Stimulated activated CD4-positive, alpha-beta T cell treated with anti-CD3 and anti-CD28 coated beads, Interleukin-2, amount 100 ng/mL, for 24 hours (primary cell): ENCODE measurements at regions not wholly inside any gene's neighbourhood (a gene's known extent, or its start where the extent isn't known, plus 50 kb on each side); places are given as distances from the start of the nearest gene placed in this dataset.
"Not testable (repeated sequence)": the region's sequence is repeated elsewhere in the genome, so short reads cannot be mapped to it uniquely, and the experiment has no call there.

Source experiments
- DNase-seq, 2 donors: peaks; one replicate each; pipeline ENCODE4 v3.0.0-alpha.2; 2020

GRCh38 chr2:13650586-13651180 is 933.9 kb downstream of the TRIB2 start:
- no peak for DNase-seq

DNA sequence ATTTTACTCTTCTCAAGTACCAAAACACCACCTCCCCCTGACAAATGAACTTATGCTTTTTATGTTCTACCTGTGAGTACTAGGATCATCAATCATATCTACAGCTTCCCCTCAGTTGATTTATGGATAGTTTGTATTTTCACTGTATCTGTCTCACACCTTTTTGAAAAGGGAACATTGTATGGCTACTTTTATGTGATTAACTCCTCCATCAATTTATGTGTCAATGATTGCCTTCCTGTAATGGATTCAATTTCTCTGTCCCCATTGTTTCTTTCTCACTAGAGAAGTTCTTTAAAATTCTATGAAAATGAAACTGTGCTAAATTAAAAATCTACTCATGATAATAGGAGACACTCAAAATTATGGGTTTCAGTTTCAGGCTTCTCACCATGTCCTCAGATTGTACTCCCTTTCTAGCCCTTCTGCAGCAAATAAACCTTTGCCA is 935.0 kb downstream of the TRIB2 start:
- DNase-seq, result no peak

DNA sequence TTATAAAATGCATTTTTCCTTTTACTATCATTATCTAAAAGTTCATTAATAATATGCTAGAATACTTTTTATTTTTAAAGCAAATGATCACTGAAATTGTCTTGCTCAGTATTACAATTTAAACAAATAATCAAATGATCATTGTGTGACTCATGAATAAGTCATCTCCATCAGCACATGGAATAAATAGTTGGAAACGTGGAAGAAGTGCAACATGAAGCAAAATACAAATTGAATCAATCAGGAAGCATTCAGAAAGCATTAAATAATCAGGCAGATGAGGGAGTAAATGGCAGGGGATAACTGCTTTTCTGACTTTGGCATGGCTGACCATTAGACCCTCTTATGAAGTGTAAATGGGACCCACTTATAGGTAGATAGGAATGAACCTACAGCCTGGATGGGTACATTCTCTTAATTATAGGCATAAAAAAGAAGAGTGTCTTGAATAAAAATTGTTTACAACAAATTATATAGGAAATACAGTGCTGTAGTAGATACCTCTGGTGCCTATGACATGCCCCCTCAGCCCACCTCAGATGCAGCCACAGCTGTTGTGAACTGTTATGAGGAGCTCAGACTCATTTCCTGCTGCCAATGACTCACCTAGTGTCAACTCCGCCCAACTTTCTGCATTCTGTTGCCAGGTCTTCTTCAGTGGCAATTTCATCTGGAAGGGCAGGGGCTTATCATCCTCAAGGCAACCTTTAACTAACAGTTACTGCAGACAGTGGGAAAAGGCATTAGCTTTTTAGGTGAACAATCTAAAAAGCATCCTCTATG is 936.0 kb downstream of the TRIB2 start:
- no peak for DNase-seq

GRCh38 chr2:13654416-13654815 is 937.7 kb downstream of the TRIB2 start:
- no peak for DNase-seq

DNA sequence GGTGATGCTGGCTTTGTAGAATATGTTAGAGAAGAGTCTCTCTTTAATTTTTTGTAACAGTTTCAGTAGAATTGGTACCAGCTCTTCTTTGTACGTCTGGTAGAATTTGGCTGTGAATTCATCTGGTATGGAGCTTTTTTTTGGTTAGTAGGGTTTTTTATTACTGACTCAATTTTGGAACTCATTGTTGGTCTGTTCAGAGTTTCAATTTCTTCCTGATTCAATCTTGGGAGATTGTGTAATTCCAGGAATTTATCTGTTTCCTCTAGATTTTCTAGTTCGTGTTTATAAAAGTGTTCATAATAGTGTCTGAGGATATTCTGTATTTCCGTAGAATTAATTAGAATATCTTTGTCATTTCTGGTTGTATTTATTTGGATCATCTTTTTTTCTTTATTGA is 943.5 kb downstream of the TRIB2 start:
- DNase-seq, result no peak

GRCh38 chr2:13662055-13662454 is 945.3 kb downstream of the TRIB2 start:
- DNase-seq, result no peak

GRCh38 chr2:13666582-13667414 is 950.1 kb downstream of the TRIB2 start:
- no peak for DNase-seq

DNA sequence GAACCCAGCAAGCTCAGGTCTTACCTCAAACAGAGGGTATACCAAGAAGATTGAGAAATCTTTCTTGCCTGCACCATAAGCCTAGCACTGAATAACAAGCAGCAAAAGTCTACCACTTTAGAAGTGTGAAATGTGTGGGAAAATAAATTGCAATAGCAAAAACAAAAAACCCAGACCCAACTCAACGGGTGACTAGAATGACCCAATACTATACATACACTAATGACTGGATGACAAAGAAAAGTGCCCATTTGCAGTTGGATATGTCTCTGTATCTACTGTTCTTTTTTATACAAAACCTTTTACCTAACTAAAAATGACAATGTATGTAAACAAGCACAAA is 950.6 kb downstream of the TRIB2 start:
- DNase-seq, result no peak

DNA sequence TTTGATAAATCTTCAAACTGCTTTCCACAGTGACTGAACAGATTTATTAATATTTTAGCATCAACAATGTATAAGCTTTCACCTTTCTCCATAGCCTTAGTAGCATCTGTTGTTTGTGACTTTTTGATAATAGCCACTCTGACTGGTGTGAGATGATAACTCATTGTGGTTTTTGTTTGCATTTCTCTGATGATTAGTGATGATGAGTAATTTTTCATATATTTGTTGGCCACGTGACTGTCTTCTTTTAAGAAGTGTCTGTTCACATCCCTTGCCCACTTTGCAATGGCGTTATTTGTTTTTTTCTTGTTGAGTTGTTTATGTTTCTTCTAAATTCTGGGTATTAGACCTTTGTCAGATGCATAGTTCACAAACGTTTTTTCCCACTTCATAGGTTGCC is 952.9 kb downstream of the TRIB2 start:
- no peak for DNase-seq

- DNase-seq, result not testable (repeated sequence)
Observed at GRCh38 chr2:13673821-13674220, 957.1 kb downstream of the TRIB2 start.

GRCh38 chr2:13676269-13676668 is 956.2 kb upstream of the LRATD1 start:
- DNase-seq, result no peak

GRCh38 chr2:13681936-13682335 is 950.6 kb upstream of the LRATD1 start:
- no peak for DNase-seq

DNA sequence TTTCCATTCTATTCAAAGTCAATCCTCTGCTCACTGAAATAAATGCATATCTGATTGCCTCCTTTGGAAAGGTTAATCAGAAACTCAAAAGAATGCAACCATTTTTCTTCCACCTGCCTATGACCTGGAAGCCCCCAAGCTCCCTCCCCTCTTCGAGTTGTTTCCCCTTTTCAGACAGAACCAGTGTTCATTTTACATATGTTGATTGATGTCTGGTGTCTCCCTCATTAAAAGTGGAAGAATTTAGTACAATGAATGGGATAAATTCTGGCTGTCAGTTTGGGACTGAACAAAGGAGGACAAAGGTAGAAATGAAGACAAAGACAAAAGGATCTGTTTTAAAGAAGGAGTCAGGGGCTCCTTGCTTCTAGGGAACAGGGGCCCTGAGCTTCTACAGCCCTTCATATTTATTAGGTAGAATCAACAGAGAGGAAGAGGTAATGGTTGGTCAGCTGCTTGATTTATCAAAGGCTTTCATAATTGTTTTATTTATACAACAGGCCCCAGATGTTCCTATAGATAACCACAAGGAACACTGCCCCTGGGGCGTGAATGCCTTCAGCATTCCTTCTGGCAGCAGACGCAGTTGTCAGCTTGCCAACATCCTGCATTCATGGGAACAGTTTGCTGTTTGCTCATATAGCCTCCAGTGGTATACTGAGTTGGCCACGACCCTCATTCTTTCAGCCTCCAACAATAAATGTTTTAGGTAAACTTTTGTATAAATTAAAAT is 949.8 kb upstream of the LRATD1 start:
- no peak for DNase-seq

DNA sequence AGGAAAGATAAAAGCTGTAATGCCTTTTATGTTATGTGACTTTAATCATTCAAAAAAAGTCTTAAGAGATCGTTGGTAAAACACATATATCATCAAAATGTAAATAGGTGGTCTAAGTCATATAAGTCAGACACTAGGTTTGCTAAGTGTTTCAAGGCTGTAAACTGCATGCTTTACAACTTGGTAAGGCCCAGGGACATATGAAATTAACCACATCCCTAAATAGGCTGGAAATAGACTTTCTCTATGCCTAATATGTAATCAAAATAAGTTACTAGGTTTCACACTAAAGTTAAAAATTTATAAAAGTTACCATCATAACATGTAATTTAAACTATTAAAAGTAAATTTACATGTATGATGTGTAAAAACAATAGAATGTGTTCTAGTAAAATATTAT is 946.3 kb upstream of the LRATD1 start:
- DNase-seq, result no peak

DNA sequence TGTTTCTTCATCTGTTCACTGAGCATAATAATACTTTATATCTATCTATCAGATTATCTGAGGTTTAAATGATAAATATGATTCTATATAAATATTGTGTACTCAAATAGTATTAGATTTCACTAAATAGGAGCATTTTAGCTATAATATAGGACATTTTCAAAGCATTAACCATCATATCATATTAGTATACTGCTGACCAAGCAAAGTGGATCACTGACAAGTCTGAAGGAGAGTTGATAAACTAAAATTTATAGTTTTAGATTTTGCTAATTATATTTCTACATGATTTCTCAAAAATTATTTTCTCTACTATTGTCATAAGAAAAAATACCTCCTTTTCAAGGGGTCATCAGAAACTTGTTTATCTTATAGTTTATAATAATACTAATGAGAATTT is 937.8 kb upstream of the LRATD1 start:
- DNase-seq, result no peak

DNA sequence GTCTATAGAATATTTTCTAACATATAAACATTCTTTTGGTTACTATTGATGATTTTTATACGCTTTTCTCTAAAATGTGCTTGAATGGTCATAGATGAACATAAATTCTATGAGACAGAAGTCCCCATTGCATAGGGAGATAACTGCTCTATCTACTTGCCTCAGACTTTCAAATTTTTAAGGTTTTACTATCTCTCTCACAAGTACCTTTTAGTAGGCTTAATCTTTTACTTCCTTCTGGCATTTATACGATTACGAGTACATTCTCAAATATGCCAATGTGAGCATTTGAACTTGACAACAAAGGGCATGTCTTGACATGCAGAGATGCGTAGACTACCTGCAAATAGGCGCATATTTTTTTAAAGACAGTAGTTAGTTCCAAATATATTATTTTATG is 935.9 kb upstream of the LRATD1 start:
- no peak for DNase-seq

DNA sequence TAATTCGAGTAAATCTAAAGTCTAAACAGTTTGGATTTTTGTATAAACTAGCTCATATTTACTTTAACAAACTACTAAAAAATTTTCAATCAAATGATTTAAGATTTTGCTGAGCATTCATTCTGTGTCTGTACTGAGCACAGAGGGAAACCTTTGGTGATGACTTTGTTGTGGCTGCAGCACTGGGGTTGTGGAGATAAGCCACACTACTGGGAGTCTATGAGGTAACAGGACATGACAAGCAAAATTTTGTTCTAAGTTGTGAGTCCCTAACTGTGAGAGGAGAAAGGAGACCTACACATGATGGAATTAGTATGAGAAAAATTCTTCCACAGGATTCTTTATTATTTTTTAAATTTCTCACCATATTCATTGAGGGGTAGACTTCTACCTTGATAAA is 933.7 kb upstream of the LRATD1 start:
- DNase-seq, result no peak

- not testable (repeated sequence) for DNase-seq
Observed at GRCh38 chr2:13699939-13700338, 932.6 kb upstream of the LRATD1 start.

- no peak for DNase-seq
Observed at GRCh38 chr2:13711154-13711553, 921.4 kb upstream of the LRATD1 start.

DNA sequence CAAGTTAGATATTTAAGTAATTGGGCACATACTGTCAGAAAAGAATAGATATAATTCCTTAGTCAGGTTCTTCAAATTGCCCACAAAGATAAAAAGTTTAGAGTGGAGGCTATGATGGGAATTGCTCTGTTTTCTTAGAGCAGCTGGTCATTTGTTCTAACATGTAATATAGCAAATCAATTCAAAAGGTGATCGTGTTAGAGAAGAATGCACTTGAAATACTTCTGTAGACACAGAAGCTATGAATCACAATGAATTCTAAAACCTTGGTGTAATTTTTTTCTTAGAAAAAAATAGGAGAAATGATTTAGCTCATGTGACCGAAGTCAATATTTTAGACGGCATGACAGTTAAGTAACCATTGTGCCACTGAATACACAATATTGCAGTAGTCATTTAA is 918.1 kb upstream of the LRATD1 start:
- no peak for DNase-seq

DNA sequence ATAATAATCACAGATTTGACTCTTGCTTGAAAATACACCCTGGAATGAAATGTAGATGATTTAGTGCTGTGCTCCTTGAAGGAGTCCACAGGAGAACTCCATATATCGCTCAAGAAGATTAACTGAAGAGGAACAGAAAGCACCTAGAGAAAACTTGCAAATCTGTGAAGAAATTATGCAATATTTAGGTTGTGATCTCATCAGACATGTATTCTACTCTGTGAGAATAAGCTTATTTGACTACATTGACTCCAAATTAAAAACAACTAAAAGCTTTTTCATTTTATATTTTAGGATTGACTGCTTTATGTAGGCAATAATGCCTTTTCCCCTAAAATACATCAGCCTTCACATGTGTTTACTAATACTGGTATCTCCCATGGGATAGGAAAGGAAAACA is 906.6 kb upstream of the LRATD1 start:
- DNase-seq, result no peak

- DNase-seq, result no peak
Observed at GRCh38 chr2:13745330-13745729, 887.2 kb upstream of the LRATD1 start.

DNA sequence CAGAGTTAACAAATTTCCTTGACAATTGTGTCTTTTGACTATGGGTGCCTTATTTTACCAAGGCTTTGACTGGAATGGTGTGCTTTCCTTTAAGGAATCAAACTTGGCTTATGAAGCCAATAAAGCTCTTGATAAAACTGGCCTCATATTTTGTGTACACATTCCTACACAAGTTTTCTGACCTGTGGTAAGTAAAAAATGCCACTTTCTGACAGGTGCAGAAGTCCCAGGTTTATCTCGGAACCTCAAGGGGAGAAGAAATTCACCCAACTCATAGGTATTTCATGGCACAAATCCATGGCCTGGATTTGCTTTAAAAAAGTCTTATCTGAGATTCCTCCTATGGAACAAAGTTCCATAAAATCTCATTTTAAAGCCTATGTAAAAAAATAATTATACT is 880.6 kb upstream of the LRATD1 start:
- DNase-seq, result no peak
